ENCODE measurements at regions not wholly inside any gene's neighbourhood (a gene's known extent, or its start where the extent isn't known, plus 50 kb on each side); places are given as distances from the start of the nearest gene placed in this dataset.

GRCh38 chr11:112343368-112344039 is 82.8 kb upstream of the PLET1 start:
- H2AFZ ChIP-seq (ENCODE audit: low read depth): no peak overlapping the region
- H3K4me3 ChIP-seq (IDR thresholded peaks at IDR 0.05; ENCODE audit: insufficient read depth, low read depth, low read length): no peak overlapping the region
- no peak for TF ChIP-seq CTCF (conservative IDR thresholded peaks at IDR 0.05; ENCODE audit: low read depth, low read length)
- no peak overlapping the region for H3K4me2 ChIP-seq
- H3K36me3 ChIP-seq (ENCODE audit: insufficient read depth): no peaks in the 10 kb centered on the region
- H3K27ac ChIP-seq: no peak overlapping the region
- H3K79me2 ChIP-seq (ENCODE audit: insufficient read depth, low read depth): no peaks in the 10 kb centered on the region
- H3K9ac ChIP-seq: no peak overlapping the region
- H3K4me1 ChIP-seq (ENCODE audit: low read depth, poor library complexity, severe bottlenecking): no peaks in the 10 kb centered on the region
- H4K20me1 ChIP-seq (ENCODE audit: insufficient read depth): no peaks in the 10 kb centered on the region
- H3K27me3 ChIP-seq (ENCODE audit: insufficient read depth, low read depth): no peaks in the 10 kb centered on the region

GRCh38 chr11:112344040-112344413 is 83.4 kb upstream of the PLET1 start:
- Histone ChIP-seq H3K4me2 (no peak overlapping the region), H3K4me3 (IDR thresholded peaks at IDR 0.05; ENCODE audit: insufficient read depth, low read depth, low read length) (no peak overlapping the region), H3K27me3 (ENCODE audit: insufficient read depth, low read depth) (no peaks in the 10 kb centered on the region), H3K9ac (no peak overlapping the region), H3K36me3 (ENCODE audit: insufficient read depth) (no peaks in the 10 kb centered on the region), H4K20me1 (ENCODE audit: insufficient read depth) (no peaks in the 10 kb centered on the region), H3K79me2 (ENCODE audit: insufficient read depth, low read depth) (no peaks in the 10 kb centered on the region), H2AFZ (ENCODE audit: low read depth) (no peak overlapping the region), H3K4me1 (ENCODE audit: low read depth, poor library complexity, severe bottlenecking) (no peaks in the 10 kb centered on the region), H3K27ac (no peak overlapping the region)
- TF ChIP-seq CTCF (conservative IDR thresholded peaks at IDR 0.05; ENCODE audit: low read depth, low read length): no peak

GRCh38 chr11:112345166-112345565 is 84.5 kb upstream of the PLET1 start:
- Histone ChIP-seq H3K36me3 (ENCODE audit: insufficient read depth) (no peaks in the 10 kb centered on the region), H3K4me2 (no peak overlapping the region), H3K4me3 (IDR thresholded peaks at IDR 0.05; ENCODE audit: insufficient read depth, low read depth, low read length) (no peak overlapping the region), H3K27ac (no peak overlapping the region), H2AFZ (ENCODE audit: low read depth) (no peak overlapping the region), H3K79me2 (ENCODE audit: insufficient read depth, low read depth) (no peaks in the 10 kb centered on the region), H3K27me3 (ENCODE audit: insufficient read depth, low read depth) (no peaks in the 10 kb centered on the region), H3K9ac (no peak overlapping the region), H3K4me1 (ENCODE audit: low read depth, poor library complexity, severe bottlenecking) (no peaks in the 10 kb centered on the region), H4K20me1 (ENCODE audit: insufficient read depth) (no peaks in the 10 kb centered on the region)
- no peak for TF ChIP-seq CTCF (conservative IDR thresholded peaks at IDR 0.05; ENCODE audit: low read depth, low read length)

- Histone ChIP-seq H3K4me3 (IDR thresholded peaks at IDR 0.05; ENCODE audit: insufficient read depth, low read depth, low read length) (no peak overlapping the region), H3K27me3 (ENCODE audit: insufficient read depth, low read depth) (no peaks in the 10 kb centered on the region), H3K36me3 (ENCODE audit: insufficient read depth) (no peaks in the 10 kb centered on the region), H3K9ac (no peak overlapping the region), H3K27ac (no peak overlapping the region), H4K20me1 (ENCODE audit: insufficient read depth) (no peaks in the 10 kb centered on the region), H2AFZ (ENCODE audit: low read depth) (no peak overlapping the region), H3K79me2 (ENCODE audit: insufficient read depth, low read depth) (no peaks in the 10 kb centered on the region), H3K4me2 (no peak overlapping the region), H3K4me1 (ENCODE audit: low read depth, poor library complexity, severe bottlenecking) (no peaks in the 10 kb centered on the region)
- no peak for TF ChIP-seq CTCF (conservative IDR thresholded peaks at IDR 0.05; ENCODE audit: low read depth, low read length)
Measured at GRCh38 chr11:112345706-112346105, 85.0 kb upstream of the PLET1 start.
